HEK293 (cell line): ENCODE measurements at regions not wholly inside any gene's neighbourhood (a gene's known extent, or its start where the extent isn't known, plus 50 kb on each side); places are given as distances from the start of the nearest gene placed in this dataset.
A peak's percentile ranks its signal among the peaks of the same experiment; 100 is the strongest.

Experiments used
- CTCF ChIA-PET: fragments of 350-600 bp; formaldehyde crosslinking; extraction: SDS; loops from one replicate; lab custom pipeline; 2021; ENCODE audit warnings: antibody characterized with exemption; lab: Yijun Ruan, JAX
- POLR2A ChIA-PET: fragments of 300-600 bp; formaldehyde crosslinking; extraction: SDS; loops from one replicate; lab custom pipeline; 2020; ENCODE audit warnings: antibody characterized with exemption, inconsistent platforms; lab: Yijun Ruan, JAX
- H3K27ac ChIP-seq: fragments of 200-500 bp; sonication (Bioruptor generic); 2 replicates; pipeline ENCODE4 v1.5.1; 2014; ENCODE audit warnings: low read depth, low read length, control low read depth, inconsistent platforms; ENCODE audit errors: extremely low read depth
- H3K36me3 ChIP-seq, 2 experiments: fragments of 200-500 bp in 1 of 2; sonication (Bioruptor generic) in 1 of 2; 1 replicate in 1 of 2; 2 replicates in 1 of 2; pipeline ENCODE4 v1.5.1; 2014 to 2017; ENCODE audit warnings: inconsistent platforms in 2 of 2, low read length in 2 of 2; ENCODE audit not compliant: control insufficient read depth in 2 of 2, insufficient read depth in 1 of 2
- H3K4me1 ChIP-seq: fragments of 200-500 bp; sonication (Bioruptor generic); 2 replicates; pipeline ENCODE4 v1.5.1; 2014; ENCODE audit warnings: mild to moderate bottlenecking, low read length, inconsistent platforms; ENCODE audit not compliant: control insufficient read depth, insufficient read depth
- H3K4me3 ChIP-seq: 2 replicates; pipeline ENCODE4 v1.5.1; 2011; ENCODE audit warnings: low read depth, mild to moderate bottlenecking, control low read depth, low read length, moderate library complexity
- H3K9me3 ChIP-seq: fragments of 200-500 bp; sonication (Bioruptor generic); 2 replicates; pipeline ENCODE4 v1.5.1; 2014; ENCODE audit warnings: low read depth, low read length, inconsistent platforms; ENCODE audit not compliant: control insufficient read depth, insufficient read depth
- AEBP2 ChIP-seq: fragments of 450-650 bp; formaldehyde crosslinking; IDR thresholded peaks from 2 replicates; pipeline ENCODE4 v1.5.1; 2016; ENCODE audit warnings: missing biosample characterization, missing genetic modification characterization, borderline replicate concordance
- BCL11B ChIP-seq: fragments of 450-650 bp; formaldehyde crosslinking; IDR thresholded peaks from 2 replicates; pipeline ENCODE4 v1.5.1; 2016; ENCODE audit warnings: low read depth, missing biosample characterization, missing genetic modification characterization
- EGR2 ChIP-seq: fragments of 450-650 bp; formaldehyde crosslinking; IDR thresholded peaks from 2 replicates; pipeline ENCODE4 v1.5.1; 2016; ENCODE audit warnings: low read depth, missing biosample characterization, missing genetic modification characterization
- GLIS1 ChIP-seq: fragments of 450-650 bp; formaldehyde crosslinking; IDR thresholded peaks from 2 replicates; pipeline ENCODE4 v1.5.1; 2016; ENCODE audit warnings: missing biosample characterization, missing genetic modification characterization
- KLF10 ChIP-seq: fragments of 450-650 bp; IDR thresholded peaks from 2 replicates; pipeline ENCODE4 v1.5.1; 2018; ENCODE audit warnings: missing biosample characterization, mild to moderate bottlenecking, missing genetic modification characterization
- TCF7L2 ChIP-seq: IDR thresholded peaks from 2 replicates; pipeline ENCODE4 v1.6.1; 2011; ENCODE audit warnings: low read depth, mild to moderate bottlenecking, inconsistent platforms, low read length, moderate library complexity, borderline replicate concordance
- ZBTB44 ChIP-seq: fragments of 450-650 bp; IDR thresholded peaks from 2 replicates; pipeline ENCODE4 v1.5.1; 2018; ENCODE audit warnings: missing biosample characterization, mild to moderate bottlenecking, missing genetic modification characterization
- ZBTB6 ChIP-seq: fragments of 450-650 bp; formaldehyde crosslinking; IDR thresholded peaks from 2 replicates; pipeline ENCODE4 v1.5.1; 2017; ENCODE audit warnings: missing biosample characterization, missing genetic modification characterization
- ZNF112 ChIP-seq: fragments of 450-650 bp; formaldehyde crosslinking; IDR thresholded peaks from 2 replicates; pipeline ENCODE4 v1.5.0; 2017; ENCODE audit warnings: missing biosample characterization, missing genetic modification characterization
- ZNF140 ChIP-seq: fragments of 450-650 bp; formaldehyde crosslinking; IDR thresholded peaks from 2 replicates; pipeline ENCODE4 v1.5.1; 2016; ENCODE audit warnings: missing biosample characterization, missing genetic modification characterization
- ZNF16 ChIP-seq: fragments of 450-650 bp; formaldehyde crosslinking; IDR thresholded peaks from 2 replicates; pipeline ENCODE4 v1.5.1; 2016; ENCODE audit warnings: low read depth, missing biosample characterization, missing genetic modification characterization
- ZNF184 ChIP-seq: fragments of 450-650 bp; IDR thresholded peaks from 2 replicates; pipeline ENCODE4 v1.5.1; 2018; ENCODE audit warnings: missing biosample characterization, mild to moderate bottlenecking, missing genetic modification characterization
- ZNF2 ChIP-seq: fragments of 450-650 bp; formaldehyde crosslinking; IDR thresholded peaks from 2 replicates; pipeline ENCODE4 v1.5.1; 2016; ENCODE audit warnings: missing biosample characterization, missing genetic modification characterization
- ZNF280D ChIP-seq: fragments of 450-650 bp; formaldehyde crosslinking; IDR thresholded peaks from 2 replicates; pipeline ENCODE4 v1.5.1; 2016; ENCODE audit warnings: missing biosample characterization, missing genetic modification characterization
- ZNF362 ChIP-seq: fragments of 450-650 bp; formaldehyde crosslinking; IDR thresholded peaks from 2 replicates; pipeline ENCODE4 v1.5.1; 2016; ENCODE audit warnings: missing biosample characterization, missing genetic modification characterization
- ZNF521 ChIP-seq: fragments of 450-650 bp; formaldehyde crosslinking; IDR thresholded peaks from 2 replicates; pipeline ENCODE4 v1.5.1; 2017; ENCODE audit warnings: missing biosample characterization, mild to moderate bottlenecking, missing genetic modification characterization
- ZNF585B ChIP-seq: fragments of 450-650 bp; formaldehyde crosslinking; IDR thresholded peaks from 2 replicates; pipeline ENCODE4 v1.5.1; 2016; ENCODE audit warnings: missing biosample characterization, missing genetic modification characterization
- ZNF692 ChIP-seq: fragments of 450-650 bp; formaldehyde crosslinking; IDR thresholded peaks from 2 replicates; pipeline ENCODE4 v1.5.1; 2016; ENCODE audit warnings: missing biosample characterization, missing genetic modification characterization
- ZNF707 ChIP-seq: fragments of 450-650 bp; formaldehyde crosslinking; IDR thresholded peaks from 2 replicates; pipeline ENCODE4 v1.5.1; 2016; ENCODE audit warnings: missing biosample characterization, missing genetic modification characterization

GRCh38 chr12:93947486-93947885 lies 200.9 kb upstream of the PLXNC1 start:
- CTCF ChIA-PET: interaction anchor here (0.7 to 1.1 kb wide), 2 partner anchors 128 to 179 kb away, joined by 3 read pairs; no protein-coding TSS in a partner anchor
- Histone ChIP-seq H3K36me3 (no peaks in the 10 kb centered on the region), H3K9me3 (no peaks in the 10 kb centered on the region), H3K4me3 (no peak overlapping the region), H3K27ac (no peak overlapping the region), H3K4me1 (no peaks in the 10 kb centered on the region)
- POLR2A ChIA-PET: no interaction called here
- TF ChIP-seq ZNF2 (tag by site-specific recombination) (no peak), GLIS1 (tag by site-specific recombination) (peak; percentile 52)

GRCh38 chr12:93950311-93950710 lies 198.1 kb upstream of the PLXNC1 start:
- Histone ChIP-seq H3K9me3 (no peaks in the 10 kb centered on the region), H3K36me3 (no peaks in the 10 kb centered on the region), H3K4me3 (no peak overlapping the region), H3K27ac (no peak overlapping the region), H3K4me1 (no peaks in the 10 kb centered on the region)
- POLR2A ChIA-PET: no interaction called here
- CTCF ChIA-PET: no interaction called here
- TF ChIP-seq ZNF692 (tag by site-specific recombination): no peak
- no peak for TF ChIP-seq KLF10 (tag by site-specific recombination)
- TF ChIP-seq ZBTB44 (tag by site-specific recombination): no peak
- TF ChIP-seq ZNF16 (tag by site-specific recombination): no peak
- TF ChIP-seq AEBP2 (tag by site-specific recombination): no peak
- TF ChIP-seq ZNF707 (tag by site-specific recombination): no peak
- no peak for TF ChIP-seq ZNF362 (tag by site-specific recombination)
- TF ChIP-seq ZNF112 (tag by site-specific recombination): no peak
- no peak for TF ChIP-seq ZBTB6 (tag by site-specific recombination)
- TF ChIP-seq ZNF521 (tag by site-specific recombination): no peak
- TF ChIP-seq TCF7L2: no peak
- no peak for TF ChIP-seq ZNF585B (tag by site-specific recombination)
- no peak for TF ChIP-seq EGR2
- TF ChIP-seq ZNF140: no peak
- TF ChIP-seq ZNF280D (tag by site-specific recombination): no peak
- TF ChIP-seq ZNF184 (tag by site-specific recombination): no peak
- no peak for TF ChIP-seq BCL11B (tag by site-specific recombination)
